ENCODE measurements at regions not wholly inside any gene's neighbourhood (a gene's known extent, or its start where the extent isn't known, plus 50 kb on each side); places are given as distances from the start of the nearest gene placed in this dataset.

GRCh38 chr22:48251629-48252028 lies 1489.2 kb downstream of the TBC1D22A start:
- no peak for TF ChIP-seq EZH2 (IDR thresholded peaks at IDR 0.05; ENCODE audit: insufficient read depth, poor library complexity, severe bottlenecking)
- no peak for TF ChIP-seq EZH2phosphoT487 (IDR thresholded peaks at IDR 0.05; ENCODE audit: insufficient read depth, low read depth)
